ENCODE measurements at regions not wholly inside any gene's neighbourhood (a gene's known extent, or its start where the extent isn't known, plus 50 kb on each side); places are given as distances from the start of the nearest gene placed in this dataset.

GRCh38 chr5:103674251-103674650, 111.7 kb upstream of the NUDT12 start:
- TF ChIP-seq SUZ12 (IDR thresholded peaks at IDR 0.05), result no peak
- TF ChIP-seq NFRKB (IDR thresholded peaks at IDR 0.05), result no peak
- TF ChIP-seq ZNF384 (IDR thresholded peaks at IDR 0.05), result no peak

Measured in HEK293T (cell line).